ENCODE measurements at regions not wholly inside any gene's neighbourhood (a gene's known extent, or its start where the extent isn't known, plus 50 kb on each side); places are given as distances from the start of the nearest gene placed in this dataset.

GRCh38 chr2:145190031-145190703 is 670.2 kb upstream of the ZEB2 start:
- no peak for FAIRE-seq

GRCh38 chr2:145186303-145186702 is 666.4 kb upstream of the ZEB2 start:
- no peak for FAIRE-seq

- no peak for FAIRE-seq
These were observed 665.8 kb upstream of the ZEB2 start for GRCh38 chr2:145185696-145186095.

GRCh38 chr2:145184741-145185651 is 665.1 kb upstream of the ZEB2 start:
- no peak for FAIRE-seq

DNA sequence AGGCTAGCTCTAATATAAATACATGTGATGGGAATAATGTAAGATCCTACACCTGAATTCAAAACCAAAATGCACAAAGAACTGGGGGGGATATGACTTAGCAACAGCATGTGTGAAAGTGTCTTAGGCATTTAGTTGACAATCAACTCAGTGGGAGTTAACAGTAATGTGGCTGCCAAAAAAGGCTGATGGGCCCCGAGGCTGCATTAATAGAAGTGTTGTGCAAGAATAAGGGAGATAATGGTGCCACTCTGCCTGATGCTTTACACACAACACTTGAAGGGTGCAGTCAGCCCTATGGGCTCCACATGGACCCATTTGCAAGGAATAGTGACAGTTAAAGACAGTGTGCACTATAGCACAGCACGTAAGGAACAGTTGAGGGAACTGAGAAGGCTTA is 649.4 kb upstream of the ZEB2 start:
- no peak for FAIRE-seq

DNA sequence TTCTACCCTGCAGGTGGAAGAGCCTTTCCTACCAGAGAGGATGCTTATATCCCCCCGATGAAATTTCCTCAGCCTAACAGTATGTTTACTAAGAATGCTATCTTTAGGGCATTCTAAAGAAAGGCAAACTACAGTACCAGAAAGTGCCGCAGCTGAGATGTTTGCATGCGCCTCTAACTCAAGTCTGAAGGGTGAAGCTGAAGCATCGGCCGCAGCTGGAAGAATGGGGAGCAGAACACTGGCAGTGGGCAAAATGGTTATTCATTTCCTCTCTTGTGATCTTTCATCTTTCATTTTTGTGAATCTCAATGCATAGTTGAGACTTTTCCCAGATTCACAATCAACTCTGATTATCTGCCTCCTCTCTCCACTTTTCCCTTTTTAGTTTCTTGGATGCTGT is 648.2 kb upstream of the ZEB2 start:
- no peak for FAIRE-seq

- FAIRE-seq = no peak
These were observed 646.9 kb upstream of the ZEB2 start for GRCh38 chr2:145166731-145167302.

- no peak for FAIRE-seq
These were observed 641.7 kb upstream of the ZEB2 start for GRCh38 chr2:145161656-145162055.

- FAIRE-seq = no peak
These were observed 640.9 kb upstream of the ZEB2 start for GRCh38 chr2:145160855-145161254.

DNA sequence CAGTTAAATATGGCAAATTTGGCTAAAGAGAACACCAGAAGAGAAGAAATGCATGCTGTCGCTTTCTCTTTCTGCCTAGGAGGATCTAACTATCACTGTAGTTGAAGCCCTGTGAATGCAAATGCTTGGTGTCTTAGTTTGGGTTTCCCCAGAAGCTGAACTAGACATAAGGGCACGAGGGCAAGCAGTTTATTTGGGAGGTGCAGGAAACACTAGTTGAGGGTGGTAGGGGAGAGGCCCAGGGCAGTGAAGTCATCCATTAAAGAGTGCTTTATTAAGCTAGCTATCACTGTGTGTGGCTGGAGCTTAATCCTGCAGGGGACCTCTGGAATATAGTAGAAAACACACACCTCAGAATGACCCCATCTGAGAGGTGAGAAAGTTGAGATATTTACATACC is 639.8 kb upstream of the ZEB2 start:
- FAIRE-seq = no peak

DNA sequence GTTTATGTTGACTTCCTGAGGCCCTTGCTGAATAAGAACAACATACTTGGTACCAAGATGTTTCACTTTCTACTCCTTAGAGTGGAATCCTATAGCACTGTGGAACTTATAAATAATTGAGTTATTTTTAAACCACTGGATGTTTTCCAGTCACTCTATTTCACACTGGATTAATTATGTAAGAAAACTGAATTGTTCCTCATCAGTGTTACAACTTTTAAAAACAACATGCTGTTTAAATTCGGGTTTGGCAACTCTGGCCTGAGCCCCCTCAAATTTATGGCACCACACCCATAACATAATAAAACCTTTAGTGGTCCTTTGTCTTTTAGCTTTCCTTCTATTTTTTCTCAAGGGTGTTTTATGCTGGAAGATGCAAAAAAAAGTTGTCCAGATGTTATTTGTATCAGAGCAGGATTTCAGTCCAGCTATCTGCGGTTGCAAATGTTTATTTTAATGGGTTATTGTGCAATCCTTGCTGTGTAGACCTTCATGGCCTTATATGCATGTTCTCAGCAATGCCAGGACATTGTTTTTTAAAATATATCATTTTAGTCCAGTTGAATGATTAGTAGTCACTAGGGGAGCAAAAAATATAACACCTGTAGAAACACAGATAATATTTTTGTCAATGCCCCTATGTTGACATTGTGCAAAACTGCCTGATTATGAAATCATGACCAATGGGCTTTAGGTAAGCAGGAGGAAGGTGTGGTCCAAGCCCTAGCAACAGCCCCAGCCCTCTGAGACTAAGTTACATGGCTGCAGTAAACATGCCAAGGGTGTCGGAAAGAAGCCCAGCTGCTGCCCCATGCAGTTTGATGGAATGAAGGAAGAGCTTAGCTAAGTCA is 638.0 kb upstream of the ZEB2 start:
- no peak for FAIRE-seq

DNA sequence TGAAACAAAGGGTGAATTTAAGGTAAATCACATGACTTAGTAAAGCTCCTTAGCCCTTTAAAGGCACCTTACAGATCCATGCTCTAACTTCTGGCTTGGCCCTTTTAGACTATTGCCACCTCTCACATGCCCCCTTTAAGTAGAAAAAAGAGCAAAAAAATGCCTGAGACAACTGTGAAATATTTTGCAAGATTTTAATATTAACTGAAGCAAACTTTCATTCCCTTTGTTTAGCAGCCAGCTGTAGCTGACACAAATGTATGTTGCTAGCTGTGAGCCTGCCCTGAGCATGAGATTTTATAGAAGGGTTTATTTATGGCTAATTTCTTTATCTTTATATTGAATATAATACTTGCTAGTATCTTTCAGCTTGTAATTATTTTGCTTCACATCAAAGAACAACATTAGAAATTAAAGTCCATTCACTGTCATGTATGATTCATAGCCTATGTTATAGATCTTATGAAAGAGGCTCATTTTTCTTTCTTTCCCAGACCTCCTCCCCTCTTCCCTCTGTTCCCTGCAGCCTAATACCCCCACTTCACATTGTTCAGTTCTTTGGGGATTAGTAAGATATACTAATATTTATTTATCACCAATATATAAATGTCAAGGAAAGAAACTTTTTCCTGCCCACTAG is 637.2 kb upstream of the ZEB2 start:
- FAIRE-seq = no peak

GRCh38 chr2:145156199-145156598 is 636.3 kb upstream of the ZEB2 start:
- FAIRE-seq = no peak

DNA sequence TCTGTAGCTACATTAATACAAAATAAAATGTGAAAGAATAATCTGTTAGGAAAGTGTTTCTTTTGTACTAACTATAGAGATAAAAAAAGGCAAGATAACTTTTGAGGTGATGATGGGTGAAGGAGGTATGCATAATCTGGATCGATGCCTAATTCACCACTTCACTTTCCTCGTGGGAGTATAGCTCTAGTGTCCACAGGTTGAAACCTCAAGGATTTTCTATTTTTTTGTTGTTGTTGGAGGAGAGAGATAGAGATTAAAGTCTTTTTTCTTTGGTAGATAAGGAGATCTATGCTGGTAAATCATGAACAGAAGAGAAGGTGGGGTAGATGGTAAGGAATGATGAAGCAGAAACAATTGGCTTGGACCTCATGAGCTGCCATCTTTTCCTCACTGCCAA is 635.3 kb upstream of the ZEB2 start:
- FAIRE-seq = no peak

GRCh38 chr2:145154731-145155130 is 634.8 kb upstream of the ZEB2 start:
- no peak for FAIRE-seq

DNA sequence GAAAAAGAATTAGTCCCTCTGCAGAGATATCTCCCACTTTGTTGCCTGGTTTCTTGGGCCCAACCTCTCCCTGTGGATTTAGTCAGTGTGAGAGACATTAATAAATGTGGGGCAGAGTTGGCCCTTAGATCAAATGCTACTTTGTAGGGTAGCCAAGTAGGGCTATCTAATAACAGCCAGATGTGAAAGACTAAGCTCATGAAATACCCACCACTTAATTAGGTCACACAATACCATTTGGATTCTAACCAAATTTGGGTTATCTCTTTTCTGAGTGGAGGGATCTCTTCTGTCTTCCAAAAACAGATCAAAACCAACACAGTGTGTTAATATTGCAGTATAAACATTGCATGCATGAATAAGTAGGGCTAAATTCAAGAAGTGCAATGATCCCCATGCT is 626.8 kb upstream of the ZEB2 start:
- no peak for FAIRE-seq

- no peak for FAIRE-seq
These were observed 624.3 kb upstream of the ZEB2 start for GRCh38 chr2:145144131-145144728.

DNA sequence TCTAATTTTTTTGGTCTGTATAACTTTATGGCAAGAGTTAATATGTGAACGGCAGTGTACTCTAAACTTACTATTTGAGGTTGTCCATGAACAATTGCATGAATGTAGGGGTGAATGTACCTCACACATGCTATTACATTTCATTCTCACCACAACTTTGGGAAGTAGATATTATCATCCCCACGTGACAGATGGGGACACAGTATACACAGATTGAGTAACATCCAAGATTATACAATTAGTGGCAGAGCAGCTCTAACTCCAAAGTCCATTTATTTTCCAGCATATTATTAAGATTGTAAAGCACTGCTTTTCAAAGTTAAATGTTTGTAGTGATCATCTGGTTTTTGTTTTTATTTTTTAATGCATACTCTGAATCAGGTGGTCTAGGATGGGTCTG is 622.1 kb upstream of the ZEB2 start:
- no peak for FAIRE-seq

- no peak for FAIRE-seq
These were observed 620.7 kb upstream of the ZEB2 start for GRCh38 chr2:145140658-145141057.

- FAIRE-seq = no peak
These were observed 618.7 kb upstream of the ZEB2 start for GRCh38 chr2:145138626-145139025.

GRCh38 chr2:145137901-145138300 is 618.0 kb upstream of the ZEB2 start:
- no peak for FAIRE-seq

- FAIRE-seq = no peak
These were observed 617.3 kb upstream of the ZEB2 start for GRCh38 chr2:145137211-145137610.

All from islet of Langerhans (tissue), 1 donor.